PC-9 (cell line): ENCODE measurements at regions not wholly inside any gene's neighbourhood (a gene's known extent, or its start where the extent isn't known, plus 50 kb on each side); places are given as distances from the start of the nearest gene placed in this dataset.

ENCODE experiments used
- BruUV-seq: library from RNA; stranded (reverse); fragments of 400-500 nt; replicated peaks from 2 replicates; lab custom pipeline; 2021; lab: Mats Ljungman, UMichigan
- CTCF ChIA-PET: fragments of 300-600 bp; sonication (Branson Sonifier 250); formaldehyde crosslinking; loops from one replicate; lab custom pipeline; 2022; ENCODE audit warnings: antibody characterized with exemption; lab: Charles Lee
- POLR2A ChIA-PET: fragments of 300-600 bp; sonication (Branson Sonifier 250); formaldehyde crosslinking; loops from one replicate; lab custom pipeline; 2022; ENCODE audit warnings: antibody characterized with exemption; ENCODE audit not compliant: unreplicated experiment; lab: Charles Lee
- DNase-seq, 2 experiments: peaks; one replicate each; pipeline versions ENCODE4 v3.0.0 to v3.0.0-alpha.2; 2015 to 2022; ENCODE audit warnings: mixed read lengths in 1 of 2
- H2AFZ ChIP-seq: fragments of 200-600 bp; sonication (generic); 2 replicates; pipeline ENCODE4 v1.8.1; 2017; ENCODE audit warnings: antibody characterized with exemption
- H3F3A ChIP-seq: fragments of 200-600 bp; sonication (generic); 2 replicates; pipeline ENCODE4 v1.8.1; 2017; ENCODE audit warnings: antibody characterized with exemption, mild to moderate bottlenecking, low read depth; ENCODE audit not compliant: insufficient read depth
- H3K27ac ChIP-seq: fragments of 200-600 bp; sonication (generic); 2 replicates; pipeline ENCODE4 v1.6.1; 2016; ENCODE audit warnings: mixed run types
- H3K27me3 ChIP-seq: fragments of 200-600 bp; sonication (generic); 2 replicates; pipeline ENCODE4 v1.6.1; 2016; ENCODE audit warnings: low read depth, mixed run types; ENCODE audit not compliant: insufficient read depth
- H3K36me3 ChIP-seq: fragments of 200-600 bp; sonication (generic); 2 replicates; pipeline ENCODE4 v1.6.1; 2016; ENCODE audit warnings: low read depth, mixed run types
- H3K4me1 ChIP-seq: fragments of 200-600 bp; sonication (generic); replicated peaks from 2 replicates; pipeline ENCODE4 v1.6.1; 2016; ENCODE audit warnings: mixed run types; ENCODE audit not compliant: insufficient read depth
- H3K4me2 ChIP-seq: fragments of 200-600 bp; sonication (generic); 2 replicates; pipeline ENCODE4 v1.6.1; 2017; ENCODE audit warnings: mixed run types
- H3K4me3 ChIP-seq: fragments of 200-600 bp; sonication (generic); 2 replicates; pipeline ENCODE4 v1.6.1; 2016; ENCODE audit warnings: mixed run types
- H3K79me2 ChIP-seq: fragments of 200-600 bp; sonication (generic); 2 replicates; pipeline ENCODE4 v1.6.1; 2017; ENCODE audit warnings: low read depth, mixed run types
- H3K9me2 ChIP-seq: fragments of 200-600 bp; sonication (generic); 2 replicates; pipeline ENCODE4 v1.8.1; 2017; ENCODE audit warnings: mild to moderate bottlenecking; ENCODE audit not compliant: insufficient read depth
- H3K9me3 ChIP-seq: fragments of 200-600 bp; sonication (generic); 2 replicates; pipeline ENCODE4 v1.8.1; 2016; ENCODE audit warnings: low read depth; ENCODE audit not compliant: insufficient read depth
- H4K20me1 ChIP-seq: fragments of 200-600 bp; sonication (generic); 2 replicates; pipeline ENCODE4 v1.8.1; 2017; ENCODE audit not compliant: insufficient read depth
- CTCF ChIP-seq: fragments of 200-600 bp; sonication (generic); conservative IDR thresholded peaks from 2 replicates; pipeline ENCODE4 v1.6.1; 2017; ENCODE audit warnings: mixed run types, antibody characterized with exemption, mild to moderate bottlenecking, moderate library complexity
- EZH2 ChIP-seq: fragments of 200-600 bp; sonication (generic); IDR thresholded peaks from 2 replicates; pipeline ENCODE4 v1.8.0; 2017; ENCODE audit warnings: antibody characterized with exemption, low read depth
- intact Hi-C: fragments of 100-400 bp; cut with micrococcal nuclease; formaldehyde crosslinking; loops from one replicate; pipeline ENCODE4 v1.10.0; 2022; ENCODE audit not compliant: unreplicated experiment

GRCh38 chr2:211181626-211182025 is 625.2 kb downstream of the CPS1 start:
- ChIA-PET CTCF (no interaction called here), POLR2A (no interaction called here)
- DNase-seq: no peak
- H4K20me1 ChIP-seq: no peaks in the 10 kb centered on the region
- no peak overlapping the region for H3K4me2 ChIP-seq
- TF ChIP-seq CTCF: no peak
- TF ChIP-seq EZH2: no peak
- H2AFZ ChIP-seq: no peak overlapping the region
- no TSS peak for BruUV-seq
- intact Hi-C loops: no loop called here
- no peak overlapping the region for H3K27ac ChIP-seq
- H3K9me2 ChIP-seq: no peaks in the 10 kb centered on the region
- H3K36me3 ChIP-seq: no peaks in the 10 kb centered on the region
- H3K9me3 ChIP-seq: no peaks in the 10 kb centered on the region
- no peaks in the 10 kb centered on the region for H3K27me3 ChIP-seq
- no peaks in the 10 kb centered on the region for H3K4me1 ChIP-seq
- H3F3A ChIP-seq: no peaks in the 10 kb centered on the region
- H3K4me3 ChIP-seq: no peak overlapping the region
- H3K79me2 ChIP-seq: no peaks in the 10 kb centered on the region

GRCh38 chr2:211187602-211188001 is 631.2 kb downstream of the CPS1 start:
- Histone ChIP-seq H4K20me1 (no peaks in the 10 kb centered on the region), H3K27ac (no peak overlapping the region), H3K4me1 (no peaks in the 10 kb centered on the region), H3K4me3 (no peak overlapping the region), H3K79me2 (no peaks in the 10 kb centered on the region), H3K9me2 (no peaks in the 10 kb centered on the region), H3K36me3 (no peaks in the 10 kb centered on the region), H2AFZ (no peak overlapping the region), H3F3A (no peaks in the 10 kb centered on the region), H3K4me2 (no peak overlapping the region), H3K27me3 (no peaks in the 10 kb centered on the region), H3K9me3 (no peaks in the 10 kb centered on the region)
- DNase-seq: no peak
- intact Hi-C loops: no loop called here
- TF ChIP-seq CTCF (no peak), EZH2 (no peak)
- POLR2A ChIA-PET: no interaction called here
- CTCF ChIA-PET: no interaction called here
- no TSS peak for BruUV-seq

DNA sequence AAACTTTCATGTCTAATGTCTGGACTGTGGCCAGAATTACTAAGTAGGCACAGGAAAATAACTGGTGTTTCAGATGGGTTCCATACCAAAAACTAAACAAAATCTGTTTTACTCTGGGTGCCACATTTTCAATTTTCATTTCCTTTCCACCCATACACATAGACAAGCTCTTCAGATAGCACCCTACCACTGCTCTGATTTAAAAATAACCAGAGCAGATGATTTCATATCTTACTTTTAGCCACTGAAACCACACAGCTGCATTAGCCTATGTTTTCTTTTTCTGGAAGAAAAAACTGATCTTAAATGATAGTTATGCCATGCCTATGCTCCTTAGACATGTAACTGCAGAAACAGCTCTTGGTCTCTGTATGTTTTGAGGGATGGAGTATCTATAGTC is 647.6 kb downstream of the CPS1 start:
- no peaks in the 10 kb centered on the region for H3K9me3 ChIP-seq
- H3K79me2 ChIP-seq: no peaks in the 10 kb centered on the region
- ChIA-PET CTCF (no interaction called here), POLR2A (no interaction called here)
- no peaks in the 10 kb centered on the region for H4K20me1 ChIP-seq
- BruUV-seq: no TSS peak
- TF ChIP-seq EZH2: no peak
- no peak for TF ChIP-seq CTCF
- no peaks in the 10 kb centered on the region for H3K4me1 ChIP-seq
- H3K9me2 ChIP-seq: no peaks in the 10 kb centered on the region
- H3K27me3 ChIP-seq: no peaks in the 10 kb centered on the region
- no peaks in the 10 kb centered on the region for H3F3A ChIP-seq
- no peak for DNase-seq
- H2AFZ ChIP-seq: no peak overlapping the region
- H3K4me3 ChIP-seq: no peak overlapping the region
- H3K27ac ChIP-seq: no peak overlapping the region
- intact Hi-C loops: no loop called here
- no peak overlapping the region for H3K4me2 ChIP-seq
- no peaks in the 10 kb centered on the region for H3K36me3 ChIP-seq
